ENCODE measurements at regions not wholly inside any gene's neighbourhood (a gene's known extent, or its start where the extent isn't known, plus 50 kb on each side); places are given as distances from the start of the nearest gene placed in this dataset.
"Not testable (repeated sequence)": the region's sequence is repeated elsewhere in the genome, so short reads cannot be mapped to it uniquely, and the experiment has no call there.

GRCh38 chrX:73943693-73944562 is 91.4 kb upstream of the XIST start:
- peak; percentile 76 for DNase-seq (ENCODE audit: low spot score)

DNA sequence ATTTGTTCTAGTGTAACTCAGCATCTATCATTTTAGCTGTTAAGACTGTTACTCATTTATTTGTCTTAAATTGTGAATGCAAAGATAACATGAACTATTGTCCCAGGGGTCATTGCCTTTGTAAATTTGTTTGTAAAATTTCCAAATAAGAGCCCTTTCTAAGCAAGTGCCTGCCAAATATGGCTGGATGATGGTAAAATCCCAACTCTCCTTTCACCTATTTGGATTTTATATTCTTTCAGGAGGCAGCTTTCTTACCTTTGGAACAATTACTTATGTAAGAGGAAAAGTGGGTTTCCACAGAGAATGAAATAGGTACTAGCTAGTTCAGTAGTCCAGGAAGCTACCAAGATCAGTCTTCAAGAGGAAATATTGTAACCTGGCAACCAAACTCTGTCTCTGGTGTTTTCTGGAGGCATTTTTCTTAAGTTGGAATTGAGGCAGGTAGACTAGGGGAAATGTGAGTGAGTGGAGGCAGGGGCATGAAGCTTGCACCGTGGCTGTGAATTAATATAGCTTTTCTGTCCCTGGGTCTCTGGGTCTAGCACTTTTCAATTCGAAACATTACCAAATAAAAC is 88.5 kb upstream of the XIST start:
- DNase-seq (ENCODE audit: low spot score): no peak

GRCh38 chrX:73937843-73938242 is 85.3 kb upstream of the XIST start:
- not testable (repeated sequence) for DNase-seq (ENCODE audit: low spot score)

GRCh38 chrX:73932522-73932921 is 80.0 kb upstream of the XIST start:
- DNase-seq (ENCODE audit: low spot score): no peak

- no peak for DNase-seq (ENCODE audit: low spot score)
Observed at GRCh38 chrX:73930300-73930699, 77.8 kb upstream of the XIST start.

DNA sequence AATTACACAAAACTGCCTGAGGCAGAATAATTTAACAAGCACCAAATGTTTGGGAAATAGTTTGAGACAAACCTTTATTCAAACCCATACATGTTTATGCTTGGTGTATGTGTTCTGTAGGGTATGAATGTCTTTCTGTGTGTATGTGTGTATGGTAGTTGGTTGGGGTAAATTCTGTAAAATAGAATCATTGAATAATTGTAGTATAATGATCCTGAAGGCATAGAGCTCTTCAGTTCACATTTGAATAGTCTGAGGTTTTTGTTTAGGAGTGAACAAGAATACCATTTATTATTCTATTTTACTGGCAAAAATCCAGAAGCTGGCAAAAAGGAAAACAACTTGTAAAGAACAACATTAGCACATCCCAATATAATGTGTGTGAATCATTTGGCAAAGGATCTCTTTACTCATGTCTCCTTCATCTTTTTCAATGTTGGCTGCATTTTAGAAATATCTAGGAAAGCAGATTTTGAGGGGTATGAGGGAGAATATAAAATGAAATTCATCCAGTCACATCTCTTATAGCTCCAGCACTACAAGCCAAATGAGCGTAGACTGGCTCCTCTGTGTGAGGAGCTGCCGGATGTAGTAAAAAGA is 70.4 kb upstream of the XIST start:
- no peak for DNase-seq (ENCODE audit: low spot score)

GRCh38 chrX:73916931-73917667 is 64.6 kb upstream of the XIST start:
- no peak for DNase-seq (ENCODE audit: low spot score)

DNA sequence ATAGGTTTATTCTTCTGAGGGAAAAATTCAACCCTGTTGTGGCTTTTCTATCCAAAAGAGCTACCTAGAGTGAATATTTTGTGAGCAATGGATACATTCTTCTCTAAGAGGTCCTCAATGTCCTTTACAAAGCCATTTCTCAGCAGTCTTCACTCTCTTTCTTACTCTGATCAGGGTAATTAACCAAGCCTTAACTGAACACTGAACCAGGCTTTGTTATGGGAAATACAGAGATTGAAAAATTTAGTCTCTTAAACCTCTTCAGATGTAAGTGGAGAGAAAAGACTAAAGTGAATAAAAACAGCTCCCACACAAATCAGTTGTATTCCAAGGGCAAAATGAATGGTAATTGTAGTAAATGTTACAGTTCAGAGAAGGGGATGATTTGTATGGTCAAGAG is 64.0 kb upstream of the XIST start:
- no peak for DNase-seq (ENCODE audit: low spot score)

GRCh38 chrX:73914792-73915191 is 62.3 kb upstream of the XIST start:
- DNase-seq (ENCODE audit: low spot score): not testable (repeated sequence)

- no peak for DNase-seq (ENCODE audit: low spot score)
Observed at GRCh38 chrX:73913580-73913979, 61.1 kb upstream of the XIST start.

DNA sequence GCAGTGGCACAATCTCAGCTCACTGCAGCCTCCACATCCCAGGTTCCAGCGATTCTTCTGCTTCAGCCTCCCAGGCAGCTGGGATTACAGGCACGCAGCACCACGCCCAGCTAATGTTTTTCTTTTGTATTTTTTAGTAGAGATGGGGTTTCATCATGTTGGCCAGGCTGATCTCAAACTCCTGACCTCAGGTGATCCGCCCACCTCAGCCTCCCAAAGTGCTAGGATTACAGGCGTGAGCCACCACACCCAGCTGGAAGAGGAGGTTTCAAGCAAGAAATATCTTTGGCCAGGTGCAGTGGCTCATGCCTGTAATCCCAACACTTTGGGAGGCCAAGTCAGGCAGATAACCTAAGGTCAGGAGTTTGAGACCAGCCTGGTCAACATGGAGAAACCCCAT is 59.4 kb upstream of the XIST start:
- not testable (repeated sequence) for DNase-seq (ENCODE audit: low spot score)

DNA sequence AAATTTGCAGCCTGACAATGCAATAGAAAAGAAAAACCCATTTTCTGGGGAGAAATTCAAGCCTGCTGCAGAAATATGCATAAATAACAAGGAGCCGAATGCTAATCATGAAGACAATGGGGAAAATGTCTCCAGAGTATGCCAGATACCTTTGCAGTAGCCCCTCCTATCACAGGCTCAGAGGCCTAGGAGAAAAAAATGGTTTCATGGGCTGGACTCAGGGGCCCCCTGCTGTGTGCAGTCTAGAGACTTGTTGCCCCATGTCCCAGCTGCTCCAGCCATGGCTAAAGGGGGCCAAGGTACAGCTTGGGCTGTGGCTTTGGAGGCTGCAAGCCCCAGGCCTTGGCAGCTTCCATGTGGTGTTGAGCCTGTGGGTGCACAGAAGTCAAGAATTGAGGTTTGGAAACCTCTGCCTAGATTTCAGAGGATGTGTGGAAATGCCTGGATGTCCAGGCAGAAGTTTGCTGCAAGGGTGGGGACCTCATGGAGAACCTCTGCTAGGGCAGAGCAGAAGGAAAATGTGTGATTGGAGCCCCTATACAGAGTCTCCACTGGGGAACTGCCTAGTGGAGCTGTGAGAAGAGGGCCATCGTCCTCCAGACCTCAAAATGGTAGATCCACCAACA is 53.3 kb upstream of the XIST start:
- DNase-seq (ENCODE audit: low spot score): not testable (repeated sequence)

DNA sequence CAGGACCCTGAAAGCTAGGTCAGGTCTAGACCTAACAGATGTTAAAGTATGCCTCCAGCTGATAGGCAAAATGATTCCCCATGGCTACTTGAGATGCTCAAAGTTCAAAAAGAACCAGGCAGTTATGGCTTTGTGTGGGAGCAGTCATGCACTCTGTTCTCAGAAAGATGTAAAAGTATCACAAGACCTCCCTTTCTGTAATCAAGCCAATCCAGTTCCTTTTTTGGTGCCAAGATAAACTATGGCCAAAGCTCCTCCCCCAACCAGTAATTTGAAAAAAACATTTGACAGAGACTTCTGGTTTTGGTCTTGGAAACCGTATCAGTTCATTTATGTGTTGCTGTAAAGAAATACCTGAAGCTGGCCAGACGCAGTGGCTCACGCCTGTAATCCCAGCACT is 51.4 kb upstream of the XIST start:
- no peak for DNase-seq (ENCODE audit: low spot score)
